K562 (cell line): ENCODE measurements at regions not wholly inside any gene's neighbourhood (a gene's known extent, or its start where the extent isn't known, plus 50 kb on each side); places are given as distances from the start of the nearest gene placed in this dataset.

Experiments
- ATAC-seq: fragments of 200-7000 bp; cut with Tn5 transposase; 3 replicates; pipeline ENCODE4 v1.9.1; 2020; ENCODE audit warnings: moderate library complexity
- BruUV-seq: library from RNA; stranded (reverse); fragments of 400-500 nt; replicated peaks from 2 replicates; lab custom pipeline; 2021; lab: Mats Ljungman, UMichigan
- CTCF ChIA-PET: fragments of 300-600 bp; formaldehyde crosslinking; extraction: SDS; loops from one replicate; lab custom pipeline; 2021; ENCODE audit warnings: low intra/inter-chr PET ratio; lab: Yijun Ruan, JAX
- POLR2A ChIA-PET: fragments of 300-600, 350-650 bp; sonication (Branson Sonifier 250); formaldehyde crosslinking; extraction: SDS; loops from one replicate; lab custom pipeline; 2021; ENCODE audit warnings: antibody characterized with exemption, inconsistent platforms; lab: Yijun Ruan, JAX
- DNase-seq, 4 experiments: peaks; one replicate each; pipeline versions ENCODE4 v3.0.0 to v3.0.0-alpha.2; 2011 to 2018; ENCODE audit warnings: low spot score in 3 of 4, mixed read lengths in 3 of 4; ENCODE audit errors: extremely low read depth in 1 of 4
- FAIRE-seq: peaks from 2 replicates; lab custom pipeline; 2011; peaks lifted over from hg19 to GRCh38; lab: Jason Lieb, UNC
- H2AFZ ChIP-seq: 2 replicates; pipeline ENCODE4 v1.6.0; 2011; ENCODE audit warnings: low read depth, low read length, control low read depth, inconsistent platforms
- H3K27ac ChIP-seq: fragments of 200-600 bp; 3 replicates; pipeline ENCODE4 v1.8.0; 2011; ENCODE audit warnings: low read depth, mild to moderate bottlenecking, control low read depth, inconsistent platforms, low read length, moderate library complexity, mixed read lengths; ENCODE audit errors: extremely low read depth
- H3K27me3 ChIP-seq, 2 experiments: fragments of 300-600 bp in 1 of 2; 2 replicates in 1 of 2; 3 replicates in 1 of 2; pipeline versions ENCODE4 v1.6.0 to v1.8.0; 2011; ENCODE audit warnings: inconsistent platforms in 2 of 2, low read length in 2 of 2, mild to moderate bottlenecking in 1 of 2, mixed read lengths in 1 of 2, moderate library complexity in 1 of 2; ENCODE audit not compliant: control insufficient read depth in 2 of 2, insufficient read depth in 2 of 2
- H3K36me3 ChIP-seq: fragments of 300-600 bp; 3 replicates; pipeline ENCODE4 v1.8.0; 2011; ENCODE audit warnings: mild to moderate bottlenecking, low read length, inconsistent platforms; ENCODE audit not compliant: control insufficient read depth, insufficient read depth
- H3K4me1 ChIP-seq, 2 experiments: fragments of 200-600 bp in 1 of 2; replicated peaks in 1 of 2; 2 replicates in 1 of 2; 3 replicates in 1 of 2; pipeline versions ENCODE4 v1.5.1 to v1.8.0; 2011; ENCODE audit warnings: inconsistent platforms in 2 of 2, low read length in 2 of 2, mild to moderate bottlenecking in 1 of 2, mixed read lengths in 1 of 2, moderate library complexity in 1 of 2; ENCODE audit not compliant: control insufficient read depth in 2 of 2, insufficient read depth in 2 of 2
- H3K4me2 ChIP-seq: 2 replicates; pipeline ENCODE4 v1.6.1; 2011; ENCODE audit warnings: low read length, control low read depth, inconsistent platforms, mixed read lengths; ENCODE audit not compliant: insufficient read depth
- H3K4me3 ChIP-seq: fragments of 200-600 bp; sonication (generic), shearing (Covaris generic); 2 replicates; pipeline ENCODE4 v1.5.1; 2016; ENCODE audit warnings: control low read depth, inconsistent platforms
- H3K79me2 ChIP-seq: fragments of 200-600 bp; 3 replicates; pipeline ENCODE4 v1.8.0; 2011; ENCODE audit warnings: low read length, inconsistent platforms; ENCODE audit not compliant: control insufficient read depth, insufficient read depth
- H3K9ac ChIP-seq, 2 experiments: 2 replicates each; pipeline versions ENCODE4 v1.6.0 to v1.6.1; 2011; ENCODE audit warnings: low read depth in 2 of 2, low read length in 2 of 2, control low read depth in 1 of 2, inconsistent platforms in 1 of 2, mild to moderate bottlenecking in 1 of 2, mixed read lengths in 1 of 2; ENCODE audit not compliant: insufficient read depth in 1 of 2
- H3K9me1 ChIP-seq: one replicate; pipeline ENCODE4 v1.6.0; 2011; ENCODE audit warnings: inconsistent platforms, mild to moderate bottlenecking, low read length, moderate library complexity; ENCODE audit not compliant: control insufficient read depth, insufficient read depth
- H3K9me3 ChIP-seq: replicated peaks from 2 replicates; pipeline ENCODE4 v1.5.1; 2011; ENCODE audit warnings: low read depth, low read length, inconsistent platforms; ENCODE audit not compliant: control insufficient read depth, insufficient read depth
- H4K20me1 ChIP-seq: replicated peaks from 2 replicates; pipeline ENCODE4 v1.6.1; 2011; ENCODE audit warnings: low read length, inconsistent platforms, mixed read lengths; ENCODE audit not compliant: control insufficient read depth, insufficient read depth
- C11orf30 ChIP-seq: fragments of 450-650 bp; IDR thresholded peaks from 2 replicates; pipeline ENCODE4 v1.6.1; 2016; ENCODE audit warnings: low read depth, mild to moderate bottlenecking
- CCAR2 ChIP-seq: fragments of 200-400 bp; formaldehyde crosslinking; IDR thresholded peaks from 2 replicates; pipeline ENCODE4 v1.6.1; 2017; ENCODE audit warnings: mild to moderate bottlenecking, low read depth, low read length
- FOS ChIP-seq: IDR thresholded peaks from 3 replicates; pipeline ENCODE4 v1.6.1; 2011; ENCODE audit not compliant: insufficient read length; ENCODE audit errors: extremely low read depth
- GABPA ChIP-seq: fragments of 200-800 bp; sonication (Bioruptor generic); conservative IDR thresholded peaks from 2 replicates; pipeline ENCODE4 v1.6.1; 2016; ENCODE audit warnings: low read depth, missing genetic modification characterization, missing compliant biosample characterization
- GATAD2A ChIP-seq: fragments of 450-650 bp; IDR thresholded peaks from 2 replicates; pipeline ENCODE4 v1.6.1; 2017
- HNRNPK ChIP-seq: fragments of 200-400 bp; formaldehyde crosslinking; IDR thresholded peaks from one replicate; pipeline ENCODE4 v1.6.1; 2018; ENCODE audit warnings: mild to moderate bottlenecking, low read depth, low read length; ENCODE audit not compliant: poor library complexity, severe bottlenecking
- MAFK ChIP-seq: IDR thresholded peaks from 2 replicates; pipeline ENCODE4 v1.6.1; 2011; ENCODE audit warnings: low read length, improper control_type of control experiment
- NFATC3 ChIP-seq: fragments of 450-650 bp; IDR thresholded peaks from 2 replicates; pipeline ENCODE4 v1.6.1; 2017; ENCODE audit warnings: mild to moderate bottlenecking
- NR2F6 ChIP-seq: fragments of 450-650 bp; formaldehyde crosslinking; IDR thresholded peaks from 2 replicates; pipeline ENCODE4 v1.4.0; 2020; ENCODE audit warnings: mild to moderate bottlenecking
- POLR3G ChIP-seq: IDR thresholded peaks from 2 replicates; pipeline ENCODE4 v1.6.1; 2011; ENCODE audit not compliant: insufficient read length, insufficient replicate concordance; ENCODE audit errors: extremely low read depth
- RUNX1 ChIP-seq: sonication (generic); IDR thresholded peaks from 2 replicates; pipeline ENCODE4 v1.6.1; 2016; ENCODE audit warnings: antibody characterized with exemption, low read depth
- YY1 ChIP-seq, 3 experiments: IDR thresholded peaks; 2 replicates each; pipeline ENCODE4 v1.6.1; 2011; ENCODE audit warnings: low read length in 2 of 3, mild to moderate bottlenecking in 2 of 3, moderate library complexity in 2 of 3, borderline replicate concordance in 1 of 3, control low read depth in 1 of 3, low read depth in 1 of 3; ENCODE audit not compliant: insufficient read depth in 3 of 3, insufficient replicate concordance in 2 of 3, control insufficient read depth in 1 of 3, insufficient read length in 1 of 3; ENCODE audit errors: extremely low read depth in 1 of 3
- ZFPM2 ChIP-seq: fragments of 250-450 bp; sonication (Bioruptor Pico); IDR thresholded peaks from 2 replicates; pipeline ENCODE4 v1.5.1; 2022; ENCODE audit warnings: mild to moderate bottlenecking
- ZNF707 ChIP-seq: fragments of 250-450 bp; sonication (Bioruptor Pico); conservative IDR thresholded peaks from 2 replicates; pipeline ENCODE4 v1.8.0; 2022; ENCODE audit warnings: inconsistent platforms, mild to moderate bottlenecking, moderate library complexity
- ZNF785 ChIP-seq: fragments of 250-450 bp; sonication (Bioruptor Pico); IDR thresholded peaks from 2 replicates; pipeline ENCODE4 v1.4.0; 2020; ENCODE audit warnings: mild to moderate bottlenecking
- WGBS: fragments of 100-300 bp; shearing (Covaris generic); methylation state at CpG from one replicate; pipeline ENCODE4 v1.1.6; 2016; ENCODE audit warnings: low coverage, mixed read lengths; ENCODE audit not compliant: insufficient coverage; ENCODE audit errors: missing lambda C conversion rate; 5-methylcytosine and 5-hydroxymethylcytosine counted together
- in situ Hi-C: fragments of 300-500 bp; cut with MboI; formaldehyde crosslinking; loops from 4 replicates; pipeline ENCODE4 v1.15.0; 2018; ENCODE audit warnings: inconsistent platforms, mixed read lengths
- intact Hi-C: fragments of 100-400 bp; cut with micrococcal nuclease; formaldehyde crosslinking; loops from 2 replicates; pipeline ENCODE4 v1.14.2; 2022
- TF ChIP-seq, protein P1 (sequence below): conservative IDR thresholded peaks from 2 replicates; pipeline ENCODE4 v1.6.1; 2011; ENCODE audit warnings: low read depth, mild to moderate bottlenecking, low read length; ENCODE audit not compliant: control insufficient read depth
- TF ChIP-seq, protein P2 (sequence below): fragments of 450-650 bp; IDR thresholded peaks from 2 replicates; pipeline ENCODE4 v1.6.1; 2014; ENCODE audit warnings: low read depth, mild to moderate bottlenecking, moderate library complexity, borderline replicate concordance

DNA sequence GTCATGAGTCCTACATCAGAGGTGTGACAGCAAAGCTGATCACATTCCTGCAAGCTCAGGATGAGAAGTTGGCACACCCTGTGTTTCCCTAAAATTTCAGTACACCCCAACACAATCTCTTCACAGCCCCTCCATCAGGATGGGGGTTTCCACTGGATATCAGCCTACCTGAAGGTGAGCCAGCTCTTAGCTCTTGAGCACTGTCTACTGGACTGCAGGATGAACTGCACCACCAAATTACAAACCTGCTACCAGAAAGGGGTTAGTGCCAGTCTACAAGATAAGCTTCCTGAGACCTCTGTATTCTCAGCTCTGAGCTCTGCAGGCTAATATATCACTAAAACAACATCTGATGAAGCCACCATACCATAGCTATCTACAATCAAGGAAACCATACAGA is 1616.2 kb upstream of the SPRY2 start:
- Histone ChIP-seq H3K27me3 (no peaks in the 10 kb centered on the region), H3K9me3 (no peaks in the 10 kb centered on the region), H3K4me1 (no peaks in the 10 kb centered on the region), H3K4me3 (no peak overlapping the region), H3K4me2 (no peak overlapping the region), H3K9ac (no peak overlapping the region), H2AFZ (no peak overlapping the region), H3K79me2 (no peaks in the 10 kb centered on the region), H4K20me1 (no peaks in the 10 kb centered on the region), H3K27ac (no peak overlapping the region), H3K9me1 (no peaks in the 10 kb centered on the region), H3K36me3 (no peaks in the 10 kb centered on the region)
- POLR2A ChIA-PET: no interaction called here
- BruUV-seq: no TSS peak
- DNase-seq (no peak), ATAC-seq (no peak), FAIRE-seq (no peak)
- intact Hi-C loops: no loop called here
- TF ChIP-seq FOS: no peak
- TF ChIP-seq ZNF785 (CRISPR knock-in tag): no peak
- no peak for TF ChIP-seq POLR3G
- CTCF ChIA-PET: no interaction called here
- in situ Hi-C loops: no loop called here

DNA sequence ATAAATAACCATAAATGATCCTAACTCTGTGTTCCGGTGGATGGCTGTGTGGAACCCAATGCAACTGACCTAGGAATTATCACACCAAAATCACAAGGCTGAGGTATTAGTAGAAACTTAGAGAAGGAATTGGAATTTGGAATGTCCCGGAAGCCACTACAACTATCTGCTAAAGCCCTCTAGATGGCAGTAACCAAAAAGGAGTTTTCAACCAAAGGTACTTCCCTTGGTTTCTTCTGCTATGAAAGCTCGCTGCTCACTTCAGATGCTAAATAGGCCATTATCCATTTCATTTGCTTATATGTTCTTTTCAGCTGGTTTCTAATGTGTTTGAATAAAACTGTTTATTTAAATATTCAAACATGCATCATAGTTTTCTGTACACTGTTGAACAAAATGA is 1589.1 kb upstream of the SPRY2 start:
- ATAC-seq (no peak), DNase-seq (no peak), FAIRE-seq (no peak)
- Histone ChIP-seq H3K4me2 (no peak overlapping the region), H3K4me3 (no peak overlapping the region), H2AFZ (no peak overlapping the region), H3K9ac (no peak overlapping the region), H3K9me3 (no peaks in the 10 kb centered on the region), H3K27me3 (no peaks in the 10 kb centered on the region), H4K20me1 (no peaks in the 10 kb centered on the region), H3K36me3 (no peaks in the 10 kb centered on the region), H3K4me1 (no peaks in the 10 kb centered on the region), H3K79me2 (no peaks in the 10 kb centered on the region), H3K9me1 (no peaks in the 10 kb centered on the region), H3K27ac (no peak overlapping the region)
- no TSS peak for BruUV-seq
- TF ChIP-seq HNRNPK: no peak
- TF ChIP-seq ZFPM2 (CRISPR knock-in tag): no peak
- TF ChIP-seq YY1 (IDR thresholded peaks at IDR 0.05; ENCODE audit: borderline replicate concordance in 1 of 3, control insufficient read depth in 1 of 3, extremely low read depth in 1 of 3, insufficient read depth in 3 of 3, insufficient read length in 1 of 3, insufficient replicate concordance in 2 of 3, low read depth in 1 of 3, low read length in 2 of 3): no peak
- TF ChIP-seq GATAD2A: no peak
- no peak for TF ChIP-seq NR2F6
- TF ChIP-seq MAFK: no peak
- TF ChIP-seq CCAR2: no peak
- TF ChIP-seq ZNF707 (CRISPR knock-in tag): no peak
- TF ChIP-seq C11orf30: no peak
- TF ChIP-seq RUNX1: no peak
- no peak for TF ChIP-seq GABPA (tag)
- TF ChIP-seq, protein P1, sequence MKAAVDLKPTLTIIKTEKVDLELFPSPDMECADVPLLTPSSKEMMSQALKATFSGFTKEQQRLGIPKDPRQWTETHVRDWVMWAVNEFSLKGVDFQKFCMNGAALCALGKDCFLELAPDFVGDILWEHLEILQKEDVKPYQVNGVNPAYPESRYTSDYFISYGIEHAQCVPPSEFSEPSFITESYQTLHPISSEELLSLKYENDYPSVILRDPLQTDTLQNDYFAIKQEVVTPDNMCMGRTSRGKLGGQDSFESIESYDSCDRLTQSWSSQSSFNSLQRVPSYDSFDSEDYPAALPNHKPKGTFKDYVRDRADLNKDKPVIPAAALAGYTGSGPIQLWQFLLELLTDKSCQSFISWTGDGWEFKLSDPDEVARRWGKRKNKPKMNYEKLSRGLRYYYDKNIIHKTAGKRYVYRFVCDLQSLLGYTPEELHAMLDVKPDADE: no peak
- TF ChIP-seq NFATC3: no peak
- TF ChIP-seq, protein P2, sequence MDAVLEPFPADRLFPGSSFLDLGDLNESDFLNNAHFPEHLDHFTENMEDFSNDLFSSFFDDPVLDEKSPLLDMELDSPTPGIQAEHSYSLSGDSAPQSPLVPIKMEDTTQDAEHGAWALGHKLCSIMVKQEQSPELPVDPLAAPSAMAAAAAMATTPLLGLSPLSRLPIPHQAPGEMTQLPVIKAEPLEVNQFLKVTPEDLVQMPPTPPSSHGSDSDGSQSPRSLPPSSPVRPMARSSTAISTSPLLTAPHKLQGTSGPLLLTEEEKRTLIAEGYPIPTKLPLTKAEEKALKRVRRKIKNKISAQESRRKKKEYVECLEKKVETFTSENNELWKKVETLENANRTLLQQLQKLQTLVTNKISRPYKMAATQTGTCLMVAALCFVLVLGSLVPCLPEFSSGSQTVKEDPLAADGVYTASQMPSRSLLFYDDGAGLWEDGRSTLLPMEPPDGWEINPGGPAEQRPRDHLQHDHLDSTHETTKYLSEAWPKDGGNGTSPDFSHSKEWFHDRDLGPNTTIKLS: no peak
- in situ Hi-C loops (no loop called here), intact Hi-C loops (no loop called here)
- 0% methylated on average over 3 of the region's 3 CpGs for WGBS
- CTCF ChIA-PET: no interaction called here
- POLR2A ChIA-PET: no interaction called here
